GM06990 (cell line): ENCODE measurements at regions not wholly inside any gene's neighbourhood (a gene's known extent, or its start where the extent isn't known, plus 50 kb on each side); places are given as distances from the start of the nearest gene placed in this dataset.
"Not testable (repeated sequence)": the region's sequence is repeated elsewhere in the genome, so short reads cannot be mapped to it uniquely, and the experiment has no call there.

Experiments
- DNase-seq: peaks from one replicate; pipeline ENCODE4 v3.0.0-alpha.2; 2011; ENCODE audit not compliant: insufficient read length; ENCODE audit errors: extremely low read depth
- H3K27me3 ChIP-seq: replicated peaks from 2 replicates; pipeline ENCODE4 v1.6.0; 2011; ENCODE audit warnings: low read length; ENCODE audit not compliant: control insufficient read depth, insufficient read depth
- H3K36me3 ChIP-seq: 2 replicates; pipeline ENCODE4 v1.5.1; 2011; ENCODE audit warnings: low read length; ENCODE audit not compliant: control insufficient read depth, insufficient read depth
- H3K4me3 ChIP-seq: replicated peaks from 2 replicates; pipeline ENCODE4 v1.5.1; 2011; ENCODE audit warnings: low read depth, mild to moderate bottlenecking, control low read depth, low read length
- TF ChIP-seq, protein P1 (sequence below): IDR thresholded peaks from 2 replicates; pipeline ENCODE4 v1.5.1; 2011; ENCODE audit warnings: low read length, control low read depth, mild to moderate bottlenecking, inconsistent platforms; ENCODE audit not compliant: insufficient read depth, poor library complexity, severe bottlenecking

DNA sequence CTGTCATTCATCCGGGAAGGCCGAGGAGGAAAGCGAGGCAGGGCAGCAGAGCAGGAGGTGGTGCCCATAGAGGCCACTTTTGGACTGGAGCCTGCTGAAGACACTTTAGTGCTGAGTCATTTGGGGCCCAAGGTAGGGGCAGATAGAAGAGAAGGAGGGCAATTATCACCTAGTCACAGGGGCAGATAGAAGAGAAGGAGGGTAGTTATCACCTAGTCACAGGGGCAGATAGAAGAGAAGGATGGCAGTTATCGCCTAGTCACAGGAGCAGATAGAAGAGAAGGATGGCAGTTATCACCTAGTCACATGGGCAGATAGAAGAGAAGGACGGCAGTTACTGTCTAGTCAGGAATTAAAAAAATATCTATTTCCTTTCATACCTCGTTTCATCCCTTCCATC, 1372.6 kb downstream of the FOXD4L5 start:
- H3K36me3 ChIP-seq, H3K27me3 ChIP-seq, H3K4me3 ChIP-seq, DNase-seq: not testable (repeated sequence)

DNA sequence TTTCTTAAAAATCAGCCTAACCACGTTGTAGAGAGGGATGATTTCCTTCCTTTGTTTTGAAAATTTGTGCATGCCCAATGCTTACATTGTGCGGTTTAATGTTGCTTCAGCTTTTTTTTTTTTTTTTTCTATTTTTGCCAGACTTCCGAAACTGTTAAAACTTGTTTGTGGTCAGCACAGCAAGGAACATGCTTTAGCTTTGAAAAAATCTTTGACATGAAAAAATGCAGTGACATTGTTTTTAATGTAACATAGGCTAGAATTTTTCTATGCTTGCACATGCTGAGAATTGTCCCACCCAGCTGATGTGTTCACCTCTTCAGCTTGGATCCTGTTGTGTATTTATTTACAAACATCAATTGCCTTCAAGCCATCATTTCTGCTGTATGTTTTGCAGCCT, 1375.9 kb downstream of the FOXD4L5 start:
- H3K27me3 ChIP-seq, DNase-seq, H3K36me3 ChIP-seq, H3K4me3 ChIP-seq: not testable (repeated sequence)

DNA sequence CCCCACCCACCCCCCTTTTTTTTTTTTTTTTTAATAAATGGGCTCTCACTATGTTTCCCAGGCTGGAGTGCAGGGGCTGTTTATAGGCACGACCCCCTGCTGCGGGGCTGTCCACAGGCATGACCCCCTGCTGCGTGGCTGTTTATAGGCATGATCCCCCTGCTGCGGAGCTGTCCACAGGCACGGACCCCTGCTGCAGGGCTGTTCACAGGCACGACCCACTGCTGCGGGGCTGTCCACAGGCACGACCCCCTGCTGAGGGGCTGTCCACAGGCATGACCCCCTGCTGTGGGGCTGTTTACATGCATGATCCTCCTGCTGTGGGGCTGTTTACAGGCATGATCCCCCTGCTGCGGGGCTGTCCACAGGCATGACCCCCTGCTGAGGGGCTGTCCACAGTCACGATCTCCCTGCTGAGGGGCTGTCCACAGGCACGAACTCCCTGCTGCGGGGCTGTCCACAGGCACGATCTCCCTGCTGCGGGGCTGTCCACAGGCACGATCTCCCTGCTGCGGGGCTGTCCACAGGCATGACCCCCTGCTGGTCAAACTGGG, 1385.3 kb downstream of the FOXD4L5 start:
- H3K36me3 ChIP-seq, H3K4me3 ChIP-seq, H3K27me3 ChIP-seq, DNase-seq: not testable (repeated sequence)

DNA sequence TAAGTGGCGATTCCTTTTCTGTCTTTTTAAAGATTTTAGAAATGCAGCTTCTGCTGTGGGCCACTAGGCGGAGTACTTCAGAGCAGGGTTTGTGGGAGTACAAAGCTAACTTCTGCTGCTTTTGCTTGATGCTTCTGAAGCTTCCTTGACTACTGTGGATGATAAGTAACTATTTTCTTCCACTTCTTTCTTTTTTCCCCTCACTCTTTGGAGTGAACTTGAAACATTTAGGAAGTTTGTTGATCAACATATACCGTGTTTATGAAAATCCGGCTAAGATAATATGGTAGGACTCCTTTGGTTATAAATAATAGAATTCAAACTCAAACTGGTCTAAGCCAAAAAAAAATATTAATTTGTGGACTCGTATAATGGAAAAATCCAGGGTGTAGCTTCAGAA, 1403.6 kb downstream of the FOXD4L5 start:
- H3K27me3 ChIP-seq, DNase-seq, H3K4me3 ChIP-seq, H3K36me3 ChIP-seq: not testable (repeated sequence)

DNA sequence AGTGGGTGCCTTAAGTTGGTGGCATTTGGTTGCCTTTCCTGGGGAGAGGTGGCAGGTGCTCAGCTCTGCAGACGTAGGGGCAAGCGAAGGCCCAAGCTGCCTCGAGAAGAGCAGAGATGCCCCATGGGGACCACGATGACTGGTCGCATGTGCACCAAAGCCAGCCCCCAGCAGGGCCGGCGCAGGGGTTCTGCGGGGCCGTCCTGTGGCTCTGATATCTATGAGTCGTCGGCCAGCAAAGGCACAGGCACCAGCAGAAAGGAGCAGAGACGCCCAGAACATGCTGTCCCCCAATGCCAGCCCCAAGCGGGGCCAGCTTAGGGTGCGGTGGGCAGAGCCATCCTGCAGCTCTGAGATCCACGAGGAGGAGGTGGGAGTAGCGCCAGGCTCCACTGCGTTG, 1408.6 kb downstream of the FOXD4L5 start:
- not testable (repeated sequence) for DNase-seq, H3K27me3 ChIP-seq, H3K36me3 ChIP-seq, H3K4me3 ChIP-seq

DNA sequence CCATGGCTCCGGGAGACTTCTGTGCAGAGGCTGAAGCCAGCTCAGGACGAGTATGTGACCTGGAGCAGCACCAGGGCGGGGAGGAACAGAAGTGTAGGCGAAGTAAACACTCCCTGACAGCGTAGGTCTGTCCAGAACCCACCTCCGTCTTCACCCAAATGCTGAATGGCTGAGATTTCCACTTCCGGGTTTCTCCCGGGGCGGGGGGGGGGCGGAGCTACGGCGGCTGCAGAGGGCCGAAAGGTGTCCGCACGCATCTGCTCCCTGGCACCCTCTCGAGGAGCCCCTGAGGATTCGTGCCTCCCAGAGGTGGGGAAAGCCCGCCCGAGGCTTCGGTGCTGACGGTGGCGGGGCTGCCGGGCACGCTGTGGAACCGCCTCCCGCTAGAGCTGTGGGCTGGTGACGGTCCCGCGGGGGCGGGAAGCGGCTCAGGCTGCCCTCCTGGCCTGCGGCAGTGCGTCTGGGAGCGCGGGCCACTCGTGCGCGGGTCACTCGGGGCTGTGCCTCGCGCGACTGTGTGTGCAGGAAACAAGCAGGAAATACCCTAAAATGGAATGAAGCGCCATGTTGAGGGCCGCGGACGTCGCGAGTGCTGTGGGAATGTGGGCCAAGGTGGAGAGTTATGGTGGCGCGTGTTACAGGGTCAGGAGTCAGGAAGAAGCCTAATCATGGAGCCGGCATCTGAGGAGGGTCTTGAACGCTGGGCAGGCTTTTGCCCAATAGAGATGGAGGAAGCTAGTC, 1425.4 kb downstream of the FOXD4L5 start:
- H3K27me3 ChIP-seq = no peaks in the 10 kb centered on the region
- TF ChIP-seq, protein P1, sequence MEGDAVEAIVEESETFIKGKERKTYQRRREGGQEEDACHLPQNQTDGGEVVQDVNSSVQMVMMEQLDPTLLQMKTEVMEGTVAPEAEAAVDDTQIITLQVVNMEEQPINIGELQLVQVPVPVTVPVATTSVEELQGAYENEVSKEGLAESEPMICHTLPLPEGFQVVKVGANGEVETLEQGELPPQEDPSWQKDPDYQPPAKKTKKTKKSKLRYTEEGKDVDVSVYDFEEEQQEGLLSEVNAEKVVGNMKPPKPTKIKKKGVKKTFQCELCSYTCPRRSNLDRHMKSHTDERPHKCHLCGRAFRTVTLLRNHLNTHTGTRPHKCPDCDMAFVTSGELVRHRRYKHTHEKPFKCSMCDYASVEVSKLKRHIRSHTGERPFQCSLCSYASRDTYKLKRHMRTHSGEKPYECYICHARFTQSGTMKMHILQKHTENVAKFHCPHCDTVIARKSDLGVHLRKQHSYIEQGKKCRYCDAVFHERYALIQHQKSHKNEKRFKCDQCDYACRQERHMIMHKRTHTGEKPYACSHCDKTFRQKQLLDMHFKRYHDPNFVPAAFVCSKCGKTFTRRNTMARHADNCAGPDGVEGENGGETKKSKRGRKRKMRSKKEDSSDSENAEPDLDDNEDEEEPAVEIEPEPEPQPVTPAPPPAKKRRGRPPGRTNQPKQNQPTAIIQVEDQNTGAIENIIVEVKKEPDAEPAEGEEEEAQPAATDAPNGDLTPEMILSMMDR = no peak
- no peaks in the 10 kb centered on the region for H3K36me3 ChIP-seq
- H3K4me3 ChIP-seq = no peak overlapping the region
- DNase-seq = no peak

DNA sequence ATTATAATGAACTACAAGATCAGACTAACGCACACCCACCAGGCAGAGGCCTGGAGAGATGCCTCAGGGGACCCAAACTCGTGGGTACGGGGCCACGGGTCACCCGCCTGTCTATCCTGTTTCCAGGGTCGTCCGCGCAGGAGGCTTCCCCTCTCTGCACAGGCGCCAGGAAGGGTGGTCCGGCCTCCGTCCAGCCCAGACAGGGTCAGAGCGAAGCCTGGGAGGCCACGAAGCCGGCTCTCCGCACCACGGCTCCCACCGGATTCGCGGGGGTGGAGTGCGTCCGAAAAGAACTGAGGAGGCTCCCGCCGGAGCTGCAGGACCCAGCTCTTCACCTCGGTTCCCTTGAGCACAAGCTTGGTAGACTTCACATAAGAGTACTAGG, 1425.9 kb downstream of the FOXD4L5 start:
- H3K36me3 ChIP-seq, H3K27me3 ChIP-seq, DNase-seq, H3K4me3 ChIP-seq: not testable (repeated sequence)

DNA sequence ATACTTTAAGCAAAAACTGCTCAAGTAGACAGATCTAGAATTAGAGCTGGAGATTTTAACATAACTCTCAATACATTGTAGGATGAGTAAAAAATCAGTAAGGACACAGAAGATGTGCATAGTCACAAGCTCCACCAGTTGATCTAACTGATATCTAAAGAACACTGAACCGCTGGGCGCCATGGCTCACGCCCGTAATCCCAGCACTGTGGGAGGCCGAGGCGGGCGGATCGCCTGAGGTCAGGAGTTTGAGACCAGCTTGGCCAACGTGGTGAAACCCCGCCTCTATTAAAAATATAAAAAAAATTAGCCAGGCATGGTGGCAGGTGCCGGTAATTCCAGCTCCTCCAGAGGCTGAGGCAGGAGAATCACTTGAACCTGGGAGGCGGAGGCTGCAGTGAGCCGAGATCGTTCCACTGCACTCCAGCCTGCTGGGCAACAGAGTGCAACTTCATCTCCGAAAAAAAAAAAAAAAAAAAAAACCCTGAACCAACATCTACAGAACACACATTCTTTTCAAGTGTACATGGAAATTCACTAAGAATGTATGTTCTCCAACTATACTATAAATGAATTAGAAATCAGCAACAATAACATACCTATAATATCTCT, 1431.8 kb downstream of the FOXD4L5 start:
- DNase-seq, H3K4me3 ChIP-seq, H3K36me3 ChIP-seq, H3K27me3 ChIP-seq: not testable (repeated sequence)

DNA sequence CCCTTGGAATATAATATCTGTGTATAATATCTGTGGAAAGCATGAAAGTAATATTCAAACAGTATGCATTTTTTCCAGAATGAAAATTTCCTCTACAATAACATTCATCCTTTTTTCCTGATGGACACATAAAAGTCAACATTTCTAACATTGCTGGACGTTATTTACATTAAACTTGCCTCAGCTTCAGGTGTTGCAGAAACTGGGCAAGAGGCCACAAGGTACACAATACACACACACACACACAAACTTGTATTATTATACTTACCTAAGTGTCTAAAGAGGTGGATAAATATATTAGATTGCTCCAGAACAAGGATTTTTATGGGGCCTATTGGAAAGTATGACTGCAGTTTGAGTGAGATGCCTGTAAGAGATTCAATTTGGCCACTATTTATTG, 1460.2 kb downstream of the FOXD4L5 start:
- not testable (repeated sequence) for H3K36me3 ChIP-seq, H3K4me3 ChIP-seq

DNA sequence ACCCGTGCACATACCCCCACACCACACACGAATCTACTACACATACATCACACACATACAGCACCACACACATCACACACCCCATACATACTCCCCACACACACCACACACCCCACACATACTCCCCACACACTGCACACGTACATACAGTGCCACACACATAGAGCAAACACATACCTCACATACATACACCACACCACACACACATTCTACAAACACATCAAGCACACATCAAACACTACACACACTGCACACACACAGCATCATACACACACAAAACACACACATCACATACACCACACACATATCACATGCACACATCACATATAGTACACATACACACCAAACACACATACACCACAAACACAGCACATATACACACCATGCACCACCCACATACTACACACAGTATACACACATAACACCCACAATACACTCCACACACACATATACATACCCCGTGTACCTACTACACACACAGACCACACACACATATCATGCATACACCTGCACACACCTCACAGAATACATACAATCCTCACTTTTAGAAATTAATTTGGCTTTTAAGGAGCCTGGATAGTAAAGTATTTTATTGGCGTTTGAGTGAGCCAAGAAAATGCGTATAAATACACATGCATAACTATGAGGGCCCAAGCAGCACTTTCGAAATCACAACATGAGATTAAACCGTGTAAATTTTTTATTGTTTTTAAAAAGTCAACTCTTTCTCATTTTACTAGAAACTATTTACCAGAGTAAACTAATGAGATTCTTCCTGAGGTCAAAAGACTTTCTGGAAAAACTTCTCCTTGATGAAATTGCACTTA, 1461.4 kb downstream of the FOXD4L5 start:
- not testable (repeated sequence) for H3K4me3 ChIP-seq, H3K36me3 ChIP-seq, H3K27me3 ChIP-seq, DNase-seq

More for the DNA sequence above, 1460.2 kb downstream of the FOXD4L5 start:
- not testable (repeated sequence) for DNase-seq, H3K27me3 ChIP-seq

DNA sequence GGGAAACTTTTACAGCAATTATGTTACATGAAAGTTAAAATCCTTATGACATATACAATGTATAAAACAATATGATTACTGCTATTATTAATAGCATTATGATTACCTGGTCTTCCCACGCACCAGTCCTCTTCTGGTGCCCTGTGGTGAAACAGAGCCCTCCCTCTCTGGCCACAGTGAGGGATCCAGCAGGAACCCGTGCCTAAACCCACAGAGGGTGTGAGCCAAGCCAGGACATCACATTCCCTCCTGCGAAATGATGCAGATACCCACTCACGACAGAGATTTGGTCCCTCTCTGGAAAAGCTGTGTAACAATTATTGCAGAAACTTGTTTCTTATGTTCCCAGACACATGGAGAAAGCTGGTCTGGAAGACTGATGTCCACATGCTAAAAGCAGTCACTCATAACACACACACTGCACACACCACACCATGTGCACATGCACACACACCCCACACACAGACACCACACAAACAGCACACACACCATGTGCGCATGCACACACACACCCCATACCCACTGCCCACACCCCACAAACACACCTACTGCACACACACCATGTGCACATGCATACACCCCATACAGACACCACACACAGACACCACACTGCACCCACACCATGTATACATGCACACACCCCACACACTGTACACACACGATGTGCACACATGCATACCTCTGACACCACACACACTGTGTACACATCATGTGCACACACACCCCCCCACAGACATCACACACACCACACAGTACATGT, 1462.2 kb downstream of the FOXD4L5 start:
- not testable (repeated sequence) for H3K36me3 ChIP-seq

DNA sequence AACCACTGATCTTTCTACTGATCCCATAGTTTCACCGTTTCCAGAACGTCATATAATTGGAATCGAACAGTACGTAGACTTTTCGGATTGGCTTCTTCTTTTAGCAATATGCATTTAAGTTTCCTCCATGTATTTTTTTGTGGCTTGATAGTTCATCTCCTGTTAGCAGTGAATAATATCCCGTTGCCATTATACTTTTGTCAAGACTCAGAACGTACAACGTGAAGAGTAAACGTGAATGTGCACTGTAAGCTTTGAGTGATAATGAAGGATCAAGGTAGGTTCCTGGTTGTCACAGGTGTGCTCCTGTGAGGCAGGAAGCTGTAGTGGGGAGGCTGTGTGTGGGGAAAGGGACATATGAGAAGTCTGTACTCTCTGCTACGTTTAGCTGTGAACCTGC, 1463.7 kb downstream of the FOXD4L5 start:
- not testable (repeated sequence) for H3K27me3 ChIP-seq, H3K36me3 ChIP-seq, H3K4me3 ChIP-seq, DNase-seq

More for the DNA sequence above, 1462.2 kb downstream of the FOXD4L5 start:
- H3K27me3 ChIP-seq, H3K4me3 ChIP-seq, DNase-seq: not testable (repeated sequence)
